GM18951 (cell line): ENCODE measurements at regions not wholly inside any gene's neighbourhood (a gene's known extent, or its start where the extent isn't known, plus 50 kb on each side); places are given as distances from the start of the nearest gene placed in this dataset.
"Not testable (repeated sequence)": the region's sequence is repeated elsewhere in the genome, so short reads cannot be mapped to it uniquely, and the experiment has no call there.

Experiments
- POLR2A ChIP-seq: IDR thresholded peaks from 4 replicates; pipeline ENCODE4 v1.6.1; 2011; ENCODE audit warnings: mild to moderate bottlenecking; ENCODE audit not compliant: insufficient read length, insufficient read depth; ENCODE audit errors: extremely low read depth
- in situ Hi-C: fragments of 300-500 bp; cut with MboI; formaldehyde crosslinking; loops from one replicate; pipeline ENCODE4 v1.12.0; 2022; ENCODE audit warnings: low sequenced_read_pairs, mixed read lengths, inconsistent platforms; ENCODE audit not compliant: unreplicated experiment

- in situ Hi-C loops: no loop called here
- TF ChIP-seq POLR2A: no peak
Observed at GRCh38 chr3:190178779-190179178, 58.1 kb upstream of the P3H2 start.

GRCh38 chr3:190176933-190177525 lies 56.3 kb upstream of the P3H2 start:
- in situ Hi-C loops: not testable (repeated sequence)

- in situ Hi-C loops: not testable (repeated sequence)
Observed at GRCh38 chr3:190176106-190176505, 55.4 kb upstream of the P3H2 start.

- no peak for TF ChIP-seq POLR2A
- in situ Hi-C loops: no loop called here
Observed at GRCh38 chr3:190175490-190175889, 54.8 kb upstream of the P3H2 start.

- in situ Hi-C loops: no loop called here
- no peak for TF ChIP-seq POLR2A
Observed at GRCh38 chr3:190174471-190174870, 53.8 kb upstream of the P3H2 start.

- in situ Hi-C loops: no loop called here
- TF ChIP-seq POLR2A: no peak
Observed at GRCh38 chr3:190173426-190173825, 52.7 kb upstream of the P3H2 start.

- no peak for TF ChIP-seq POLR2A
- in situ Hi-C loops: no loop called here
Observed at GRCh38 chr3:190172751-190173150, 52.1 kb upstream of the P3H2 start.
